Gastroesophageal sphincter (tissue), 3 donors: ENCODE measurements at regions not wholly inside any gene's neighbourhood (a gene's known extent, or its start where the extent isn't known, plus 50 kb on each side); places are given as distances from the start of the nearest gene placed in this dataset.
"Not testable (repeated sequence)": the region's sequence is repeated elsewhere in the genome, so short reads cannot be mapped to it uniquely, and the experiment has no call there.

Source experiments
- POLR2A ChIP-seq, 2 donors: fragments of 450-650 bp; IDR thresholded peaks; one replicate each; pipeline ENCODE4 v1.6.1; 2017; ENCODE audit warnings: antibody characterized with exemption in 2 of 2, mild to moderate bottlenecking in 2 of 2, moderate library complexity in 1 of 2
- TF ChIP-seq, protein P1 (sequence below), 4 experiments: fragments of 200-600 bp in 2 of 4; fragments of 450-650 bp in 2 of 4; sonication (generic) in 1 of 4; IDR thresholded peaks; one replicate each; pipeline ENCODE4 v1.5.1; 2017 to 2019; ENCODE audit warnings: antibody characterized with exemption in 4 of 4, mild to moderate bottlenecking in 2 of 4, moderate library complexity in 2 of 4

DNA sequence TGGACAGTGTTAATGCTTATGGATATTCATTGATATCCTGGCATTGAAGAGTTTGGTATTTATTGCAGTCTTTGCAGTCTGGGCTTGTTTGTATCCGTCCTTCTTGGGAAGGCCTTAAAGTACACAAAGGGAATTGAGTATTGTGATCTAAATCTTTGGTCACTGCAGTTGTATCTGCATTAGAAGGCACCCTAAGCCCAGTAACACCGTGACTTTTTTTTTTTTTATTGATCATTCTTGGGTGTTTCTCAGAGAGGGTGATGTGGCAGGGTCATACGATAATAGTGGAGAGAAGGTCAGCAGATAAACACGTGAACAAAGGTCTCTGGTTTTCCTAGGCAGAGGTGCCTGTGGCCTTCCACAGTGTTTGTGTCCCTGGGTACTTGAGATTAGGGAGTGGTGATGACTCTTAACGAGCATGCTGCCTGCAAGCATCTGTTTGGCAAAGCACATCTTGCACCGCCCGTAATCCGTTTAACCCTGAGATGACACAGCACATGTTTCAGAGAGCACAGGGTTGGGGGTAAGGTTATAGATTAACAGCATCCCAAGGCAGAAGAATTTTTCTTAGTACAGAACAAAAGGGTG, 258.0 kb downstream of the HAPSTR1 start:
- TF ChIP-seq, protein P1, sequence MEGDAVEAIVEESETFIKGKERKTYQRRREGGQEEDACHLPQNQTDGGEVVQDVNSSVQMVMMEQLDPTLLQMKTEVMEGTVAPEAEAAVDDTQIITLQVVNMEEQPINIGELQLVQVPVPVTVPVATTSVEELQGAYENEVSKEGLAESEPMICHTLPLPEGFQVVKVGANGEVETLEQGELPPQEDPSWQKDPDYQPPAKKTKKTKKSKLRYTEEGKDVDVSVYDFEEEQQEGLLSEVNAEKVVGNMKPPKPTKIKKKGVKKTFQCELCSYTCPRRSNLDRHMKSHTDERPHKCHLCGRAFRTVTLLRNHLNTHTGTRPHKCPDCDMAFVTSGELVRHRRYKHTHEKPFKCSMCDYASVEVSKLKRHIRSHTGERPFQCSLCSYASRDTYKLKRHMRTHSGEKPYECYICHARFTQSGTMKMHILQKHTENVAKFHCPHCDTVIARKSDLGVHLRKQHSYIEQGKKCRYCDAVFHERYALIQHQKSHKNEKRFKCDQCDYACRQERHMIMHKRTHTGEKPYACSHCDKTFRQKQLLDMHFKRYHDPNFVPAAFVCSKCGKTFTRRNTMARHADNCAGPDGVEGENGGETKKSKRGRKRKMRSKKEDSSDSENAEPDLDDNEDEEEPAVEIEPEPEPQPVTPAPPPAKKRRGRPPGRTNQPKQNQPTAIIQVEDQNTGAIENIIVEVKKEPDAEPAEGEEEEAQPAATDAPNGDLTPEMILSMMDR (IDR thresholded peaks at IDR 0.05), result not testable (repeated sequence)
- TF ChIP-seq POLR2A (IDR thresholded peaks at IDR 0.05), result not testable (repeated sequence)
